ENCODE measurements at regions not wholly inside any gene's neighbourhood (a gene's known extent, or its start where the extent isn't known, plus 50 kb on each side); places are given as distances from the start of the nearest gene placed in this dataset.

DNA sequence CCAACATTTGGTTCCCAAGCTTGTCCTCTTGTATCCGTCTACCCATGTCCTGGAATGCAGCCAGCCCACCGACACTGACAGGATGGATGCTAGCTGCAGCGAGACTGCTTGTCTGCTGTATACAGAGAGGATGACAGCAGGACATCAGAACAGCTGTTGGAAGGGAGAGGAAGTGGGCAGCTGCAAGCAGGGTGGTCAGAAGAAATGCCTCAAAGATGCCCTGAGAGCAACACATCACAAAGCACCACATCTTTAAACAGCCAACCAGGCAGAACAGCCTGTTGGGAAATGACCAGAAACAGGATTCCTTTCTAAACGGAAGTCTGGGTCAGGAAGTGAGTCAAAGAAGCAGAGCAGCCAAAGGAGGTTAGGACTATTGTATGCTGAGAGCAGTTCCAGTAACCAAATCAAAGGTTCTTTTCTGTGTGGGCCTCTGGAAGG, 219.1 kb downstream of the NDUFS4 start:
- Mint-ChIP-seq H3K27me3 (ENCODE audit: low read depth in 3 of 3) (no peaks in the 10 kb centered on the region), H3K9me3 (peaks cover 0 to 5% (median 0%) of the 10 kb centered on the region in 7 donors), H3K27ac (no peak overlapping the region), H3K4me1 (peaks cover 6% of the 10 kb centered on the region), H3K4me3 (no peak overlapping the region), H3K36me3 (no peaks in the 10 kb centered on the region)
- no peaks in the 10 kb centered on the region for H3K36me3 ChIP-seq (replicated peaks in 1 of 2; ENCODE audit: control insufficient read depth in 1 of 2, insufficient read depth in 2 of 2, low read length in 2 of 2)
- no peaks in the 10 kb centered on the region for H4K20me1 ChIP-seq (ENCODE audit: insufficient read depth, low read length)
- H3K79me2 ChIP-seq (ENCODE audit: insufficient read depth, low read length) = no peaks in the 10 kb centered on the region
- no peak for DNase-seq
- no peak overlapping the region for H3K27ac ChIP-seq (ENCODE audit: low read depth in 1 of 2, low read length in 2 of 2)
- no peak overlapping the region for H2AFZ ChIP-seq (ENCODE audit: insufficient read depth, low read depth, low read length, poor library complexity, severe bottlenecking)
- H3K9me3 ChIP-seq (replicated peaks in 1 of 2; ENCODE audit: control insufficient read depth in 1 of 2, insufficient read depth in 1 of 2, low read length in 2 of 2) = no peaks in the 10 kb centered on the region
- H3K9ac ChIP-seq (ENCODE audit: insufficient read depth, low read length, poor library complexity, severe bottlenecking) = no peak overlapping the region
- 44% methylated on average over 3 of the region's 4 CpGs for WGBS (ENCODE audit: insufficient coverage)
- TF ChIP-seq, protein P1, sequence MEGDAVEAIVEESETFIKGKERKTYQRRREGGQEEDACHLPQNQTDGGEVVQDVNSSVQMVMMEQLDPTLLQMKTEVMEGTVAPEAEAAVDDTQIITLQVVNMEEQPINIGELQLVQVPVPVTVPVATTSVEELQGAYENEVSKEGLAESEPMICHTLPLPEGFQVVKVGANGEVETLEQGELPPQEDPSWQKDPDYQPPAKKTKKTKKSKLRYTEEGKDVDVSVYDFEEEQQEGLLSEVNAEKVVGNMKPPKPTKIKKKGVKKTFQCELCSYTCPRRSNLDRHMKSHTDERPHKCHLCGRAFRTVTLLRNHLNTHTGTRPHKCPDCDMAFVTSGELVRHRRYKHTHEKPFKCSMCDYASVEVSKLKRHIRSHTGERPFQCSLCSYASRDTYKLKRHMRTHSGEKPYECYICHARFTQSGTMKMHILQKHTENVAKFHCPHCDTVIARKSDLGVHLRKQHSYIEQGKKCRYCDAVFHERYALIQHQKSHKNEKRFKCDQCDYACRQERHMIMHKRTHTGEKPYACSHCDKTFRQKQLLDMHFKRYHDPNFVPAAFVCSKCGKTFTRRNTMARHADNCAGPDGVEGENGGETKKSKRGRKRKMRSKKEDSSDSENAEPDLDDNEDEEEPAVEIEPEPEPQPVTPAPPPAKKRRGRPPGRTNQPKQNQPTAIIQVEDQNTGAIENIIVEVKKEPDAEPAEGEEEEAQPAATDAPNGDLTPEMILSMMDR (IDR thresholded peaks at IDR 0.05) = no peak
- H3K4me2 ChIP-seq (replicated peaks; ENCODE audit: extremely low read depth, low read length, poor library complexity, severe bottlenecking) = no peak overlapping the region
- H3K4me3 ChIP-seq (replicated peaks in 1 of 3; ENCODE audit: low read depth in 2 of 3, low read length in 3 of 3) = no peak overlapping the region
- no peaks in the 10 kb centered on the region for H3K27me3 ChIP-seq (ENCODE audit: control insufficient read depth in 2 of 2, insufficient read depth in 2 of 2, low read length in 2 of 2)
- no peaks in the 10 kb centered on the region for H3K4me1 ChIP-seq (ENCODE audit: control insufficient read depth in 1 of 2, insufficient read depth in 2 of 2, low read length in 2 of 2)
- intact Hi-C loops (cut with micrococcal nuclease) = no loop called here

DNA sequence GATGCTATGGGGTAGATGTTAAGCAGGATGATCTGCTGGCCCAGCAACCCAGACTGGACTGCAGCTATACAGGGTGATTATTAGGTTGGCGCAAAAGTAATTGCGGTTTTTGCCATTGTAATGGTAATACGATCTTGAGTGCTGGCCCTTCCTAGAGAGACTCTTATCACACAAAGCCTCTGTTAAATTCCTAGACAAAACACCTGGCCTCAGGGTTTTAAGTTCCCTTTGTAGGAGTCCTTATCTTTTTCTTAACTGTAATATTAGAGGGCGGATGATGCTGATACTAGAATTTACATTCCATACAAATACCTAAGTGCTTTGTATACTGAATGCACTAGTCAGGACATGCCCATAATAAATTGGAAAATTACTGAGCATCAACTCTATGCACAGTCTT, 222.2 kb downstream of the NDUFS4 start:
- intact Hi-C loops (cut with micrococcal nuclease) = no loop called here
- H3K4me2 ChIP-seq (replicated peaks; ENCODE audit: extremely low read depth, low read length, poor library complexity, severe bottlenecking) = no peak overlapping the region
- no peak overlapping the region for H3K4me3 ChIP-seq (replicated peaks in 1 of 3; ENCODE audit: low read depth in 2 of 3, low read length in 3 of 3)
- no peaks in the 10 kb centered on the region for H3K9me3 ChIP-seq (replicated peaks in 1 of 2; ENCODE audit: control insufficient read depth in 1 of 2, insufficient read depth in 1 of 2, low read length in 2 of 2)
- no peak overlapping the region for H3K4me3 Mint-ChIP-seq
- H4K20me1 ChIP-seq (ENCODE audit: insufficient read depth, low read length) = no peaks in the 10 kb centered on the region
- no peaks in the 10 kb centered on the region for H3K79me2 ChIP-seq (ENCODE audit: insufficient read depth, low read length)
- H3K9ac ChIP-seq (ENCODE audit: insufficient read depth, low read length, poor library complexity, severe bottlenecking) = no peak overlapping the region
- H3K9me3 Mint-ChIP-seq = peaks cover 0 to 5% (median 0%) of the 10 kb centered on the region in 7 donors
- no peaks in the 10 kb centered on the region for H3K27me3 ChIP-seq (ENCODE audit: control insufficient read depth in 2 of 2, insufficient read depth in 2 of 2, low read length in 2 of 2)
- H3K4me1 Mint-ChIP-seq = peaks cover 8% of the 10 kb centered on the region
- H2AFZ ChIP-seq (ENCODE audit: insufficient read depth, low read depth, low read length, poor library complexity, severe bottlenecking) = no peak overlapping the region
- no peaks in the 10 kb centered on the region for H3K36me3 Mint-ChIP-seq
- TF ChIP-seq, protein P1 (IDR thresholded peaks at IDR 0.05) = no peak
- H3K27ac ChIP-seq (ENCODE audit: low read depth in 1 of 2, low read length in 2 of 2) = no peak overlapping the region
- no peaks in the 10 kb centered on the region for H3K4me1 ChIP-seq (ENCODE audit: control insufficient read depth in 1 of 2, insufficient read depth in 2 of 2, low read length in 2 of 2)
- H3K36me3 ChIP-seq (replicated peaks in 1 of 2; ENCODE audit: control insufficient read depth in 1 of 2, insufficient read depth in 2 of 2, low read length in 2 of 2) = no peaks in the 10 kb centered on the region
- peaks cover 0 to 1% (median 1%) of the 10 kb centered on the region in 3 donors for H3K27me3 Mint-ChIP-seq (ENCODE audit: low read depth in 3 of 3)
- no peak overlapping the region for H3K27ac Mint-ChIP-seq
- no CpG with 5 or more reads among the region's 4 CpGs for WGBS (ENCODE audit: insufficient coverage)
- no peak for DNase-seq
